ENCODE measurements at regions not wholly inside any gene's neighbourhood (a gene's known extent, or its start where the extent isn't known, plus 50 kb on each side); places are given as distances from the start of the nearest gene placed in this dataset.

- no peak for DNase-seq
Measured at GRCh38 chr6:165941786-165942185, 225.9 kb downstream of the TBXT start.

- no peak for DNase-seq
Measured at GRCh38 chr6:165941249-165941775, 226.3 kb downstream of the TBXT start.

GRCh38 chr6:165940366-165940765, 227.3 kb downstream of the TBXT start:
- DNase-seq: no peak

- no peak for DNase-seq
Measured at GRCh38 chr6:165939601-165940290, 227.9 kb downstream of the TBXT start.

- no peak for DNase-seq
Measured at GRCh38 chr6:165939047-165939446, 228.6 kb downstream of the TBXT start.

- no peak for DNase-seq
Measured at GRCh38 chr6:165937564-165938358, 229.9 kb downstream of the TBXT start.

GRCh38 chr6:165936660-165937059, 231.0 kb downstream of the TBXT start:
- DNase-seq: no peak

- DNase-seq: no peak
Measured at GRCh38 chr6:165936096-165936495, 231.6 kb downstream of the TBXT start.

GRCh38 chr6:165931675-165932074, 236.0 kb downstream of the TBXT start:
- no peak for DNase-seq

GRCh38 chr6:165930668-165931214, 236.9 kb downstream of the TBXT start:
- DNase-seq: no peak

GRCh38 chr6:165929607-165930006, 238.0 kb downstream of the TBXT start:
- DNase-seq: no peak

GRCh38 chr6:165926378-165926777, 241.3 kb downstream of the TBXT start:
- no peak for DNase-seq

- DNase-seq: no peak
Measured at GRCh38 chr6:165925474-165926156, 242.0 kb downstream of the TBXT start.

- DNase-seq: no peak
Measured at GRCh38 chr6:165922309-165922794, 245.3 kb downstream of the TBXT start.

GRCh38 chr6:165920896-165921671, 246.6 kb downstream of the TBXT start:
- DNase-seq: no peak

- no peak for DNase-seq
Measured at GRCh38 chr6:165917576-165917975, 250.1 kb downstream of the TBXT start.

GRCh38 chr6:165915022-165915770, 252.2 kb upstream of the PDE10A start:
- no peak for DNase-seq

- no peak for DNase-seq
Measured at GRCh38 chr6:165913676-165914570, 250.9 kb upstream of the PDE10A start.

GRCh38 chr6:165910184-165910966, 247.3 kb upstream of the PDE10A start:
- DNase-seq: no peak

Data from activated gamma-delta T cell (primary cell).